SU-DHL-6 (cell line): ENCODE measurements at regions not wholly inside any gene's neighbourhood (a gene's known extent, or its start where the extent isn't known, plus 50 kb on each side); places are given as distances from the start of the nearest gene placed in this dataset.

Experiments used
- H2AFZ ChIP-seq: fragments of 200-600 bp; sonication (generic); 2 replicates; pipeline ENCODE4 v1.6.1; 2014; ENCODE audit warnings: low read depth, mild to moderate bottlenecking, moderate library complexity, mixed read lengths, antibody characterized with exemption, low read length; ENCODE audit not compliant: severe bottlenecking
- H3F3A ChIP-seq: fragments of 200-600 bp; shearing (Covaris generic); 2 replicates; pipeline ENCODE4 v1.6.0; 2016; ENCODE audit warnings: antibody characterized with exemption, mild to moderate bottlenecking; ENCODE audit not compliant: insufficient read depth
- H3K27ac ChIP-seq: fragments of 200-600 bp; sonication (generic); 2 replicates; pipeline ENCODE4 v1.5.1; 2016; ENCODE audit warnings: low read depth, mild to moderate bottlenecking, low read length, moderate library complexity, mixed read lengths
- H3K27me3 ChIP-seq: fragments of 200-600 bp; sonication (generic), shearing (Covaris generic); 2 replicates; pipeline ENCODE4 v1.6.0; 2014; ENCODE audit warnings: mild to moderate bottlenecking, low read length
- H3K36me3 ChIP-seq: fragments of 200-600 bp; sonication (generic); 2 replicates; pipeline ENCODE4 v1.6.1; 2014; ENCODE audit warnings: mild to moderate bottlenecking, low read length, mixed read lengths
- H3K4me2 ChIP-seq: fragments of 300-600, 200-600 bp; shearing (Covaris generic), sonication (generic); 2 replicates; pipeline ENCODE4 v1.6.0; 2014; ENCODE audit warnings: low read length, low read depth, mild to moderate bottlenecking; ENCODE audit not compliant: poor library complexity, severe bottlenecking
- H3K4me3 ChIP-seq: fragments of 200-600 bp; sonication (generic); 2 replicates; pipeline ENCODE4 v1.5.1; 2014; ENCODE audit warnings: antibody characterized with exemption, low read length, mild to moderate bottlenecking, mixed read lengths; ENCODE audit not compliant: insufficient read depth, poor library complexity, severe bottlenecking
- H3K79me2 ChIP-seq: fragments of 200-600 bp; sonication (generic); 2 replicates; pipeline ENCODE4 v1.6.1; 2014; ENCODE audit warnings: mild to moderate bottlenecking, low read length, moderate library complexity; ENCODE audit not compliant: insufficient read depth
- H3K9ac ChIP-seq: fragments of 200-600 bp; sonication (generic); 2 replicates; pipeline ENCODE4 v1.7.0; 2014; ENCODE audit warnings: mild to moderate bottlenecking, low read length
- H3K9me2 ChIP-seq: fragments of 200-600 bp; sonication (generic); replicated peaks from 2 replicates; pipeline ENCODE4 v1.6.1; 2014; ENCODE audit warnings: low read length; ENCODE audit not compliant: insufficient read depth
- H3K9me3 ChIP-seq: fragments of 200-600 bp; sonication (generic); 2 replicates; pipeline ENCODE4 v1.6.1; 2014; ENCODE audit warnings: low read length, mixed read lengths; ENCODE audit not compliant: insufficient read depth
- H4K20me1 ChIP-seq: fragments of 200-600 bp; sonication (generic); 2 replicates; pipeline ENCODE4 v1.6.1; 2014; ENCODE audit warnings: low read depth, mild to moderate bottlenecking, antibody characterized with exemption, low read length, moderate library complexity, mixed read lengths
- EZH2phosphoT487 ChIP-seq: fragments of 200-600 bp; sonication (generic), shearing (Covaris generic); conservative IDR thresholded peaks from 2 replicates; pipeline ENCODE4 v1.6.1; 2018; ENCODE audit warnings: mild to moderate bottlenecking, antibody characterized with exemption, low read length, moderate library complexity, mixed read lengths
- TF ChIP-seq, protein P1 (sequence below): fragments of 200-600 bp; sonication (generic); IDR thresholded peaks from one replicate; pipeline ENCODE4 v1.5.1; 2017; ENCODE audit warnings: antibody characterized with exemption, mild to moderate bottlenecking, low read length, moderate library complexity; ENCODE audit not compliant: insufficient read depth, poor library complexity, severe bottlenecking

DNA sequence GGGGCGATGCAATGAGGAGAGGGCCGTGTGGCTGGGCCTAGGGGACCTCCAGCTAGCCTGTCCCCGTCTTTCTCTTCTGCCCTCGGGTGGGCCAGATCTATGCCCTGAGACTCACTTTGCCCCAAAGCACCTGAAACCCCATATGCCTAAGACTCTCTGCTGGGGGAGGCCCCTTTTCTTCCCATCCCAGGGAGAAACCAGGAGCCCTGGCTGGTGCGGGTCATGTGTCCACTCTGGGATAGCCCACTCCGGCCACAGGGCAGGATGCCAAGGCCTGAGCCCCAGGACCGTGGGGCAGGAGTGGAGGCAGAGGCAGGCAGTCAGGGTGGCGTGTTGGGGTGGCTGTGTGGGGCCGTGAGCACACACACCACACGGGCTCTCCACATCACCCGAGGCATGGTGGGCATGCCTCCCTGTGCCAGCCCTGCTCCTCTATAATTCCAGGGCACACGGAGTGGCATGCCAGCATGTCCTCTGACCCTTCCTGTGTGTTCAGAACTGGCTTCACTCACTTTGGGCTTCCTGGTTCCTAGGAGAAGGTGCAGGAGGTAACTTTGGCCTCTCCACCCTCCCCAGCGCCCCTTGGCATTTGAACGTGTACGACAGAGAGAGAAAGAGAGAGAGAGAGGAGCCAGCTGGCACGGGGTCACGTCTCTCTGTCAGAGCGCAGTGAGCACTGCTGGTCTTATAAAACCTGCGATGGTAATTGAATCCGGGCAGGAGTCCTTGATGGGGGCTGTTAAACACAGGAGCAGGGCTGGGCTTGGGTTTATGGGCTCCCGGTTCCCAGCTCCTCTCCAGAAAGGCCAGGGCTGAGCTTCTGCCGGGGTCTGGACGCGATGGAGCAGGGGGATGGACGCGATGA is 144.2 kb downstream of the KIF26A start:
- H3K4me2 ChIP-seq, result no peak overlapping the region
- H2AFZ ChIP-seq, result no peak overlapping the region
- H4K20me1 ChIP-seq, result no peaks in the 10 kb centered on the region
- H3K9me3 ChIP-seq, result no peaks in the 10 kb centered on the region
- H3K9me2 ChIP-seq, result no peaks in the 10 kb centered on the region
- TF ChIP-seq, protein P1, sequence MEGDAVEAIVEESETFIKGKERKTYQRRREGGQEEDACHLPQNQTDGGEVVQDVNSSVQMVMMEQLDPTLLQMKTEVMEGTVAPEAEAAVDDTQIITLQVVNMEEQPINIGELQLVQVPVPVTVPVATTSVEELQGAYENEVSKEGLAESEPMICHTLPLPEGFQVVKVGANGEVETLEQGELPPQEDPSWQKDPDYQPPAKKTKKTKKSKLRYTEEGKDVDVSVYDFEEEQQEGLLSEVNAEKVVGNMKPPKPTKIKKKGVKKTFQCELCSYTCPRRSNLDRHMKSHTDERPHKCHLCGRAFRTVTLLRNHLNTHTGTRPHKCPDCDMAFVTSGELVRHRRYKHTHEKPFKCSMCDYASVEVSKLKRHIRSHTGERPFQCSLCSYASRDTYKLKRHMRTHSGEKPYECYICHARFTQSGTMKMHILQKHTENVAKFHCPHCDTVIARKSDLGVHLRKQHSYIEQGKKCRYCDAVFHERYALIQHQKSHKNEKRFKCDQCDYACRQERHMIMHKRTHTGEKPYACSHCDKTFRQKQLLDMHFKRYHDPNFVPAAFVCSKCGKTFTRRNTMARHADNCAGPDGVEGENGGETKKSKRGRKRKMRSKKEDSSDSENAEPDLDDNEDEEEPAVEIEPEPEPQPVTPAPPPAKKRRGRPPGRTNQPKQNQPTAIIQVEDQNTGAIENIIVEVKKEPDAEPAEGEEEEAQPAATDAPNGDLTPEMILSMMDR, result no peak
- TF ChIP-seq EZH2phosphoT487, result no peak
- H3K27me3 ChIP-seq, result no peaks in the 10 kb centered on the region
- no peaks in the 10 kb centered on the region for H3K36me3 ChIP-seq
- no peak overlapping the region for H3K27ac ChIP-seq
- H3K9ac ChIP-seq, result no peak overlapping the region
- H3F3A ChIP-seq, result no peaks in the 10 kb centered on the region
- no peak overlapping the region for H3K4me3 ChIP-seq
- no peaks in the 10 kb centered on the region for H3K79me2 ChIP-seq

DNA sequence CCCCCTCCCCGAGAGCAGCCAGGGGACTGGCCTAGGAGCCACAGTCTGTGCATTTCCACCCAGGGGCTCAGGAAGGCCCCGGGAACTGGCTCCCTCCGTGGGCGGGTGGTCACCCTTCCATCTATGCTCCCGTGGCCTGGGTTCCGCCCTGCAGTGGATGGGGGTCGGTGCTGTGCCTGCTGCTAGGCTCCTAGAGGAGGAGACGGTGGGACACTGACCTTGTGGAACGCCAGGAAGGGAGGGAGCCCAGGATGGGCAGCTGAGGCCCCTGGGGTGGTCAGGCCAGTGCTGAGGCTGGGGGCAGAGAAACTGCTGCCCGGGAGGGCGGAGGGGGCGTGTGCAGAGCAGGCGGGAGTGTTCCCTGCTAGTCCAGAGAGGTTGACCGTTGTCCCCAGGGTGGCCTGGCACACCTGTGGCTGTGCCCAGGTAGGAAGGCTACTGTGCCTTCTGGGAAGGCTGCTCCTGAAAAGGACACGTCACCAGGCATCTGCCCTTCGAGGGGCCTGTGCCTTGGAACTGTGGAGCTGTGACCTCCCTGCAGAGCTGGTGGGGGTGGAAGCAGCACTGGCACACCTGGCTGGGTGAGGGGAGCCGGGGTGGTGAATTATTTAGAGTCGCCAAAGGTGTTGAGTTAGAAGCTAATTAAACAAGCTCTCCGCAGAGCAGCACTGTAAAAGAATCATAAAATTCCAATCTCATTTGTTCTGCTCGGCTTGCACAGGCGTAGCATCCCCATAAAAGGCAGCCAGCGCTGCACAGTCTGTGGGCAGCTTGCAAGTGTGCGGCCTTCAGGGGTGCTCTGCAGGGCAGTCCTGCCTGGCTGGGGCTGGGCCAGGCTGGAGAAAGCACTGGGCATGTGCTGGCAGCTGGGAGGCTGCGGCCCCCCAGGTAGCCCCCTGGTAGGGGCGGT is 145.1 kb downstream of the KIF26A start:
- TF ChIP-seq, protein P1, result no peak
- TF ChIP-seq EZH2phosphoT487, result no peak
- Histone ChIP-seq H4K20me1 (no peaks in the 10 kb centered on the region), H3K9me3 (no peaks in the 10 kb centered on the region), H3K9me2 (no peaks in the 10 kb centered on the region), H2AFZ (no peak overlapping the region), H3K4me2 (no peak overlapping the region), H3F3A (no peaks in the 10 kb centered on the region), H3K79me2 (no peaks in the 10 kb centered on the region), H3K27me3 (no peaks in the 10 kb centered on the region), H3K36me3 (no peaks in the 10 kb centered on the region), H3K27ac (no peak overlapping the region), H3K4me3 (no peak overlapping the region), H3K9ac (no peak overlapping the region)

DNA sequence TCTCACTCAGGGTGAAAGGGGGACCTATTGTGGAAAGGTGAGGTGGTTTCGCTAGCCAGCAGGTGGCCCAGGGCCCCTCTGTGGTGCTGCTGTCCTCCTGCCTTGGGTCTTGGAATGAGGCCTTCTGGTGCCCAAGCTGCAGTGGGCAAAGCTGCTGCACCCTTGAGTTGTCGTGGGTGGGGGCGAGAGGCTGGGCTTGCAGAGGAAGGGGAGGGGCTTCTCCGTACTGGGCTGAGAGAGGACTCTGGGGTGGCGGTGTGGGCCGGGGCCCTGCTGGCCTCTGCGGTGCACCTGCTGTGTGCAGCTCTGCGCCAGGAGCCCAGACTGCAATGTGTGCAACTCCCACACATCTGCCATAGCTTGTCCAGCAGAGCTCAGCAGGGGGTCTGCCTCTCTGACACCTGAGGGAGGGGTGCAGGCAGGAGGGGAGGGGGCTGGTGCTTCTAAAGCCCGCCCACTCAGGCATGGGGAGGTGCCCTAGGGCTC is 145.8 kb downstream of the KIF26A start:
- no peaks in the 10 kb centered on the region for H3K9me2 ChIP-seq
- H3F3A ChIP-seq, result no peaks in the 10 kb centered on the region
- no peak overlapping the region for H3K4me3 ChIP-seq
- no peaks in the 10 kb centered on the region for H3K27me3 ChIP-seq
- no peak overlapping the region for H3K9ac ChIP-seq
- H2AFZ ChIP-seq, result no peak overlapping the region
- no peaks in the 10 kb centered on the region for H3K36me3 ChIP-seq
- no peak overlapping the region for H3K27ac ChIP-seq
- H3K79me2 ChIP-seq, result no peaks in the 10 kb centered on the region
- no peaks in the 10 kb centered on the region for H4K20me1 ChIP-seq
- H3K9me3 ChIP-seq, result no peaks in the 10 kb centered on the region
- TF ChIP-seq, protein P1, result no peak
- no peak for TF ChIP-seq EZH2phosphoT487
- H3K4me2 ChIP-seq, result no peak overlapping the region
